ENCODE measurements at regions not wholly inside any gene's neighbourhood (a gene's known extent, or its start where the extent isn't known, plus 50 kb on each side); places are given as distances from the start of the nearest gene placed in this dataset.
"Not testable (repeated sequence)": the region's sequence is repeated elsewhere in the genome, so short reads cannot be mapped to it uniquely, and the experiment has no call there.

GRCh38 chr1:191813593-191813992, 344.7 kb upstream of the RGS18 start:
- not testable (repeated sequence) for TF ChIP-seq PCBP1 (IDR thresholded peaks at IDR 0.05; ENCODE audit: low read depth, low read length, poor library complexity, severe bottlenecking); FOXK1 (CRISPR knock-in tag; IDR thresholded peaks at IDR 0.05; ENCODE audit: borderline replicate concordance); PTBP1 (IDR thresholded peaks at IDR 0.05; ENCODE audit: low read depth, low read length); NR4A1 (CRISPR knock-in tag; IDR thresholded peaks at IDR 0.05); NR4A1 (tag; IDR thresholded peaks at IDR 0.05); ZNF830 (CRISPR knock-in tag; IDR thresholded peaks at IDR 0.05); ZBTB7A (IDR thresholded peaks at IDR 0.05; ENCODE audit: borderline replicate concordance, control insufficient read depth, low read depth, low read length); ZKSCAN1 (IDR thresholded peaks at IDR 0.05; ENCODE audit: low read depth, low read length); BCL6 (CRISPR knock-in tag; IDR thresholded peaks at IDR 0.05); ZNF561 (CRISPR knock-in tag; conservative IDR thresholded peaks at IDR 0.05); CHD2 (IDR thresholded peaks at IDR 0.05; ENCODE audit: low read depth, low read length); MEF2D (tag; conservative IDR thresholded peaks at IDR 0.05; ENCODE audit: low read depth)
- TF ChIP-seq, protein P1, sequence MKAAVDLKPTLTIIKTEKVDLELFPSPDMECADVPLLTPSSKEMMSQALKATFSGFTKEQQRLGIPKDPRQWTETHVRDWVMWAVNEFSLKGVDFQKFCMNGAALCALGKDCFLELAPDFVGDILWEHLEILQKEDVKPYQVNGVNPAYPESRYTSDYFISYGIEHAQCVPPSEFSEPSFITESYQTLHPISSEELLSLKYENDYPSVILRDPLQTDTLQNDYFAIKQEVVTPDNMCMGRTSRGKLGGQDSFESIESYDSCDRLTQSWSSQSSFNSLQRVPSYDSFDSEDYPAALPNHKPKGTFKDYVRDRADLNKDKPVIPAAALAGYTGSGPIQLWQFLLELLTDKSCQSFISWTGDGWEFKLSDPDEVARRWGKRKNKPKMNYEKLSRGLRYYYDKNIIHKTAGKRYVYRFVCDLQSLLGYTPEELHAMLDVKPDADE (conservative IDR thresholded peaks at IDR 0.05; ENCODE audit: control insufficient read depth, low read depth, low read length), result not testable (repeated sequence)
